Kidney (tissue), 13 donors: ENCODE measurements at regions not wholly inside any gene's neighbourhood (a gene's known extent, or its start where the extent isn't known, plus 50 kb on each side); places are given as distances from the start of the nearest gene placed in this dataset.
"Not testable (repeated sequence)": the region's sequence is repeated elsewhere in the genome, so short reads cannot be mapped to it uniquely, and the experiment has no call there.

ENCODE experiments used
- DNase-seq, 5 donors: peaks; one replicate each; pipeline ENCODE4 v3.0.0-alpha.2; 2013 to 2020
- FAIRE-seq: peaks from 2 replicates; lab custom pipeline; 2012; peaks lifted over from hg19 to GRCh38; lab: Jason Lieb, UNC
- H3K27ac ChIP-seq, 2 donors: one replicate each; pipeline ENCODE4 v1.7.0; 2013; ENCODE audit warnings: low read depth in 2 of 2, low read length in 2 of 2, inconsistent platforms in 1 of 2
- H3K27me3 ChIP-seq: one replicate; pipeline ENCODE4 v1.7.1; 2013; ENCODE audit warnings: low read length, inconsistent platforms; ENCODE audit not compliant: control insufficient read depth, insufficient read depth
- H3K36me3 ChIP-seq, 3 donors: one replicate each; pipeline versions ENCODE4 v1.7.0 to v1.7.1; 2013; ENCODE audit warnings: low read length in 3 of 3, control low read depth in 1 of 3, inconsistent platforms in 1 of 3; ENCODE audit not compliant: insufficient read depth in 3 of 3, control insufficient read depth in 2 of 3
- H3K4me1 ChIP-seq, 3 donors: one replicate each; pipeline versions ENCODE4 v1.7.0 to v1.7.1; 2013; ENCODE audit warnings: low read length in 3 of 3, inconsistent platforms in 1 of 3, low read depth in 1 of 3; ENCODE audit not compliant: control insufficient read depth in 2 of 3, insufficient read depth in 2 of 3
- H3K4me3 ChIP-seq, 3 donors: one replicate each; pipeline versions ENCODE4 v1.7.0 to v1.8.1; 2013; ENCODE audit warnings: low read length in 3 of 3, control low read depth in 1 of 3, inconsistent platforms in 1 of 3
- H3K9ac ChIP-seq, 3 donors: one replicate each; pipeline versions ENCODE4 v1.7.0 to v1.7.1; 2013; ENCODE audit warnings: low read length in 3 of 3, control low read depth in 1 of 3, inconsistent platforms in 1 of 3
- H3K9me3 ChIP-seq, 3 donors: one replicate each; pipeline versions ENCODE4 v1.7.0 to v1.7.1; 2013; ENCODE audit warnings: low read length in 3 of 3, control low read depth in 1 of 3, inconsistent platforms in 1 of 3; ENCODE audit not compliant: control insufficient read depth in 2 of 3, insufficient read depth in 1 of 3
- intact Hi-C: fragments of 100-400 bp; cut with DNase I; formaldehyde crosslinking; loops from one replicate; pipeline ENCODE4 v1.11.1; 2022
- TF ChIP-seq, protein P1 (sequence below): IDR thresholded peaks from 3 replicates; pipeline ENCODE4 v1.5.1; 2012; ENCODE audit warnings: mild to moderate bottlenecking, moderate library complexity, borderline replicate concordance; ENCODE audit not compliant: insufficient read depth; ENCODE audit errors: extremely low read depth
- donor health status: control.
- donor health status: control.
- donor health status: control.
- donor health status: control.
- donor health status: control.
- donor health status: DM: yes; HTN: yes; CAD: no.
- donor health status: Normal renal cell carcinoma (clear cell type).

DNA sequence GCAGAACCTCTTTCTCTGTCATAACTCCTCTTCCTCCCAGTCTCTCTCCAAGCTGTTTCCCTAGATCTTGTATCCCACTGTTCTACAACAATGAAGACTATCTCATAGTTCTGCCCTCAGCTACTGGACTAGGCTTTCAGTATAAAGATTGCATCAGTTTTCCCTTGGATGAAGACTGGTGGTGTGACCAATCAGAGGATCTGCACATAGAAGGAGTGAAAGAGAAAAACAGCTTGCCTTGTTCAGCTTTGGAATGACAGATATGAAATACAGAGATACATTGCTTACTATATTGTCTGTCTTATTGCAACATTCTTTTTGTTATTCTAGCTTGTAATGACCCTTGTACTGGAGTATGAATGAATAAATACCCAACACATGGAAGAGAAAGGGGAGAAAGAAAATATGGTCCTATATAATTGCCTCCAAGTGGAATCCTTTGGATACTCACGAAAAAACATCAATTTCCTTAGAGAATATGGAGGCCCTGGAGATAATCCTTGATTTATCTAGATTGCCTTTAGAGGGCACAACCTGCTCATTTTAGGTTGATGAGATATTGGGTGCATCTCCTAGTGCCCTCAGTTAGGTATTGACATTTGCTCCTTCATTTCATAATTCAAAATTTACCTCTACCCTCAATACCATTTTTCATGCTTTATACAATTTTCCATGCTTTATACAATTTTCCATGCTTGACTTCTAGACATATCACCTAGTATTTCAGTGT is 395.8 kb downstream of the NAF1 start:
- intact Hi-C loops = no loop called here
- TF ChIP-seq, protein P1, sequence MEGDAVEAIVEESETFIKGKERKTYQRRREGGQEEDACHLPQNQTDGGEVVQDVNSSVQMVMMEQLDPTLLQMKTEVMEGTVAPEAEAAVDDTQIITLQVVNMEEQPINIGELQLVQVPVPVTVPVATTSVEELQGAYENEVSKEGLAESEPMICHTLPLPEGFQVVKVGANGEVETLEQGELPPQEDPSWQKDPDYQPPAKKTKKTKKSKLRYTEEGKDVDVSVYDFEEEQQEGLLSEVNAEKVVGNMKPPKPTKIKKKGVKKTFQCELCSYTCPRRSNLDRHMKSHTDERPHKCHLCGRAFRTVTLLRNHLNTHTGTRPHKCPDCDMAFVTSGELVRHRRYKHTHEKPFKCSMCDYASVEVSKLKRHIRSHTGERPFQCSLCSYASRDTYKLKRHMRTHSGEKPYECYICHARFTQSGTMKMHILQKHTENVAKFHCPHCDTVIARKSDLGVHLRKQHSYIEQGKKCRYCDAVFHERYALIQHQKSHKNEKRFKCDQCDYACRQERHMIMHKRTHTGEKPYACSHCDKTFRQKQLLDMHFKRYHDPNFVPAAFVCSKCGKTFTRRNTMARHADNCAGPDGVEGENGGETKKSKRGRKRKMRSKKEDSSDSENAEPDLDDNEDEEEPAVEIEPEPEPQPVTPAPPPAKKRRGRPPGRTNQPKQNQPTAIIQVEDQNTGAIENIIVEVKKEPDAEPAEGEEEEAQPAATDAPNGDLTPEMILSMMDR = no peak
- H3K27ac ChIP-seq = no peak overlapping the region
- H3K9me3 ChIP-seq = no peaks in the 10 kb centered on the region
- H3K36me3 ChIP-seq = no peaks in the 10 kb centered on the region
- H3K4me1 ChIP-seq = no peaks in the 10 kb centered on the region
- no peaks in the 10 kb centered on the region for H3K27me3 ChIP-seq
- no peak overlapping the region for H3K9ac ChIP-seq
- no peak for FAIRE-seq
- DNase-seq = no peak
- H3K4me3 ChIP-seq = no peak overlapping the region

DNA sequence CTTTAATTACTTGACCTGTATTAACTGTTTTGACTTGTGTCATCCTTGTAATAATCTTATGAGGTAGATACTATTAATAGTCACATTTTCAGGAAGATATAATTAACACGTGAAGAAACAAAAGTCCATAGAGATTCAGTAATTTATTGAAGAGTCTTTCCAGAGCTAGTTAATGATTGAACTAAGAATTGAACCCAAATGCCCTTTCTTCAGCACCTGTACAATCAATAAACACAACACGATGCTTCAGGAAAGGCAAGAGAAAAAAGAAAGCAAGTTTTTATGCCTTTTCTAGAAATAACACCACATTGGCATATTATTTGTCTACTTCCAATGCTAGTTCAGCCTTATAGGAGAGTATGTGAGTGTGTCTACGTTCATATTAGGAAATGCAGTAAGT is 399.6 kb downstream of the NAF1 start:
- H3K4me3 ChIP-seq = no peak overlapping the region
- FAIRE-seq (no peak), DNase-seq (no peak)
- no peak overlapping the region for H3K27ac ChIP-seq
- TF ChIP-seq, protein P1 = no peak
- no peaks in the 10 kb centered on the region for H3K9me3 ChIP-seq
- no peak overlapping the region for H3K9ac ChIP-seq
- H3K4me1 ChIP-seq = no peaks in the 10 kb centered on the region
- H3K36me3 ChIP-seq = no peaks in the 10 kb centered on the region
- intact Hi-C loops = no loop called here
- H3K27me3 ChIP-seq = no peaks in the 10 kb centered on the region

DNA sequence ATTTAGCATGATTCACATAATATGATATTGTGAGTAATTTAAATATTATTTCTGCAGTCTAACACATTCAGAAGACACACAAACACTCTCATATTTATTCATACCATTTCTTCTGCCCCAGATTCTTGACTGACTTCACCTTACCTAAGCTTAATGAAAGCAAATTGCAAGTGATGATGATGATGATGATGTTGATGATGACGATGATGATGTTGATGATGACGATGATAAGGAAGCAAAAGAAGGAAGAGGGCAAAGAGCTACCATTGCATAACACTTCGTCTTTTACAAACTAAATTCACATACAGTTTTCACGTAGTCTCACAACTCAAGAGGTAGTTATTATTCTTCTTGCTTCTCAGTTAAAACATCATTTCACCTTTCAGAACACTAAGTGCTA is 404.7 kb downstream of the NAF1 start:
- DNase-seq (no peak), FAIRE-seq (no peak)
- intact Hi-C loops = no loop called here
- Histone ChIP-seq H3K4me1 (no peaks in the 10 kb centered on the region), H3K36me3 (no peaks in the 10 kb centered on the region), H3K9ac (no peak overlapping the region), H3K27ac (no peak overlapping the region), H3K4me3 (no peak overlapping the region), H3K27me3 (no peaks in the 10 kb centered on the region), H3K9me3 (no peaks in the 10 kb centered on the region)
- TF ChIP-seq, protein P1 = no peak

DNA sequence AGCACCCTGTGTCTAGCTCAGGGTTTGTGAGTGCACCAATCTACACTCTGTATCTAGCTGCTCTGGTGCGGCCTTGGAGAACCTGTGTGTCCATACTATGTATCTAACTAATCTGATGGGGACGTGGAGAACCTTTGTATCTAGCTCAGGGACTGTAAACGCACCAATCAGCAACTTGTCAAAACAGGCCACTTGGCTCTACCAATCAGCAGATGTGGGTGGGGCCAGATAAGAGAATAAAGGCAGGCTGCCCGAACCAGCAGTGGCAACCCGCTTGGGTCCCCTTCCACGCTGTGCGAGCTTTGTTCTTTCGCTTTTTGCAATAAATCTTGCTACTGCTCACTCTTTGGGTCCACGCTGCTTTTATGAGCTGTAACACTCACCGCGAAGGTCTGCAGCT is 426.5 kb downstream of the NAF1 start:
- H3K9me3 ChIP-seq, H3K4me3 ChIP-seq, H3K27me3 ChIP-seq, H3K9ac ChIP-seq, FAIRE-seq, intact Hi-C loops, H3K36me3 ChIP-seq, DNase-seq, H3K27ac ChIP-seq, H3K4me1 ChIP-seq: not testable (repeated sequence)

DNA sequence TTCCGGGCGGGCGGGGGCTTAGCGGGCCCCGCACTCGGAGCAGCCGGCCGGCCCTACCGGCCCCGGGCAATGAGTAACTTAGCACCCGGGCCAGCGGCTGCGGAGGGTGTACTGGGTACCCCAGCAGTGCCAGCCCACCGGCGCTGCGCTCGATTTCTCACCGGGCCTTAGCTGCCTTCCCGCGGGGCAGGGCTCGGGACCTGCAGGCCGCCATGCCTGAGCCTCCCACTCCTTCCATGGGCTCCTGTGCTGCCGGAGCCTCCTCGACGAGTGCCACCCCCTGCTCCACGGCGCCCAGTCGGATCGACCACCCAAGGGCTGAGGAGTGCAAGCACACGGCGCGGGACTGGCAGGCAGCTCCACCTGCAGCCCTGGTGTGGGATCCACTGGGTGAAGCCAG is 427.1 kb downstream of the NAF1 start:
- H3K36me3 ChIP-seq, H3K9ac ChIP-seq, intact Hi-C loops, H3K27ac ChIP-seq, H3K9me3 ChIP-seq, H3K27me3 ChIP-seq, H3K4me3 ChIP-seq, H3K4me1 ChIP-seq, FAIRE-seq: not testable (repeated sequence)
- peak in 1 of 5 donors; percentile 72 for DNase-seq
